HepG2 (cell line): ENCODE measurements at regions not wholly inside any gene's neighbourhood (a gene's known extent, or its start where the extent isn't known, plus 50 kb on each side); places are given as distances from the start of the nearest gene placed in this dataset.

ENCODE experiments used
- ATAC-seq: fragments of 200-7000 bp; cut with Tn5 transposase; 3 replicates; pipeline ENCODE4 v1.9.1; 2020; ENCODE audit warnings: mild to moderate bottlenecking, moderate library complexity
- BruUV-seq: library from RNA; stranded (reverse); fragments of 400-500 nt; replicated peaks from 2 replicates; lab custom pipeline; 2021; lab: Mats Ljungman, UMichigan
- CTCF ChIA-PET: fragments of 300-600 bp; formaldehyde crosslinking; extraction: SDS; loops from one replicate; lab custom pipeline; 2021; ENCODE audit warnings: low total read pairs, inconsistent platforms, low intra/inter-chr PET ratio; lab: Yijun Ruan, JAX
- POLR2A ChIA-PET: fragments of 350-600 bp; sonication (Branson Sonifier 250); formaldehyde crosslinking; loops from one replicate; lab custom pipeline; 2020; ENCODE audit warnings: antibody characterized with exemption, inconsistent platforms; lab: Yijun Ruan, JAX
- DNase-seq: peaks from one replicate; pipeline ENCODE4 v3.0.0-alpha.2; 2015; ENCODE audit warnings: low spot score
- FAIRE-seq: peaks from 3 replicates; lab custom pipeline; 2011; peaks lifted over from hg19 to GRCh38; lab: Jason Lieb, UNC
- H2AFZ ChIP-seq: one replicate; pipeline ENCODE4 v1.6.1; 2011; ENCODE audit warnings: low read length, inconsistent platforms
- H3K27ac ChIP-seq: fragments of 300-600 bp; 3 replicates; pipeline ENCODE4 v1.8.0; 2011; ENCODE audit warnings: mixed run types, mild to moderate bottlenecking, mixed read lengths, low read length, inconsistent platforms; ENCODE audit not compliant: insufficient read depth; ENCODE audit errors: extremely low read length
- H3K27me3 ChIP-seq, 2 experiments: fragments of 200-600 bp in 1 of 2; 2 replicates in 1 of 2; 3 replicates in 1 of 2; pipeline versions ENCODE4 v1.6.0 to v1.8.0; 2011; ENCODE audit warnings: low read length in 2 of 2, mild to moderate bottlenecking in 2 of 2, moderate library complexity in 2 of 2, inconsistent platforms in 1 of 2; ENCODE audit not compliant: insufficient read depth in 2 of 2, control insufficient read depth in 1 of 2
- H3K36me3 ChIP-seq, 2 experiments: fragments of 200-600 bp in 1 of 2; replicated peaks in 1 of 2; 2 replicates in 1 of 2; 3 replicates in 1 of 2; pipeline versions ENCODE4 v1.5.1 to v1.8.0; 2011; ENCODE audit warnings: low read length in 2 of 2, inconsistent platforms in 1 of 2; ENCODE audit not compliant: insufficient read depth in 2 of 2, control insufficient read depth in 1 of 2
- H3K4me1 ChIP-seq: 2 replicates; pipeline ENCODE4 v1.5.1; 2012; ENCODE audit warnings: low read length, inconsistent platforms; ENCODE audit not compliant: insufficient read depth
- H3K4me2 ChIP-seq: 2 replicates; pipeline ENCODE4 v1.6.0; 2011; ENCODE audit warnings: low read depth, low read length, inconsistent platforms
- H3K4me3 ChIP-seq, 3 experiments: fragments of 200-600 bp in 1 of 3; sonication (generic), shearing (Covaris generic) in 1 of 3; replicated peaks in 1 of 3; 2 replicates each; pipeline ENCODE4 v1.5.1; 2011 to 2016; ENCODE audit warnings: low read length in 3 of 3, inconsistent platforms in 2 of 3, low read depth in 2 of 3, mild to moderate bottlenecking in 2 of 3, control low read depth in 1 of 3, mixed read lengths in 1 of 3; ENCODE audit not compliant: insufficient read depth in 1 of 3
- H3K79me2 ChIP-seq: one replicate; pipeline ENCODE4 v1.6.1; 2011; ENCODE audit warnings: low read length, inconsistent platforms; ENCODE audit not compliant: insufficient read depth
- H3K9ac ChIP-seq: 2 replicates; pipeline ENCODE4 v1.6.0; 2011; ENCODE audit warnings: mild to moderate bottlenecking, low read depth, low read length, inconsistent platforms; ENCODE audit not compliant: insufficient read depth
- H3K9me3 ChIP-seq: 2 replicates; pipeline ENCODE4 v1.5.1; 2012; ENCODE audit warnings: mild to moderate bottlenecking, low read length
- H4K20me1 ChIP-seq: 2 replicates; pipeline ENCODE4 v1.6.0; 2011; ENCODE audit warnings: inconsistent platforms, mild to moderate bottlenecking, low read length, moderate library complexity; ENCODE audit not compliant: insufficient read depth
- GPN1 ChIP-seq: sonication (generic); formaldehyde crosslinking; IDR thresholded peaks from 2 replicates; pipeline ENCODE4 v1.5.1; 2020; ENCODE audit warnings: missing genetic modification reagents, borderline replicate concordance
- IKZF1 ChIP-seq: fragments of 450-650 bp; IDR thresholded peaks from 2 replicates; pipeline ENCODE4 v1.7.1; 2016
- ISX ChIP-seq: sonication (generic); formaldehyde crosslinking; conservative IDR thresholded peaks from 2 replicates; pipeline ENCODE4 v1.5.0; 2020; ENCODE audit warnings: missing genetic modification reagents
- KMT2A ChIP-seq: sonication (generic); formaldehyde crosslinking; IDR thresholded peaks from 2 replicates; pipeline ENCODE4 v1.4.0; 2020; ENCODE audit warnings: missing genetic modification reagents
- MIXL1 ChIP-seq: IDR thresholded peaks from 2 replicates; pipeline ENCODE4 v1.6.1; 2016
- SATB2 ChIP-seq: sonication (generic); formaldehyde crosslinking; IDR thresholded peaks from 2 replicates; pipeline ENCODE4 v1.5.0; 2020; ENCODE audit warnings: missing genetic modification reagents
- SP1 ChIP-seq, 2 experiments: fragments of 450-650 bp in 1 of 2; sonication (generic) in 1 of 2; formaldehyde crosslinking in 1 of 2; IDR thresholded peaks; 2 replicates each; pipeline versions ENCODE4 v1.4.0 to v1.6.1; 2016 to 2020; ENCODE audit warnings: missing genetic modification reagents in 1 of 2
- TCF7 ChIP-seq: sonication (generic); IDR thresholded peaks from 2 replicates; pipeline ENCODE4 v1.6.1; 2016; ENCODE audit warnings: antibody characterized with exemption, low read depth
- TSC22D2 ChIP-seq: sonication (generic); formaldehyde crosslinking; IDR thresholded peaks from 2 replicates; pipeline ENCODE4 v1.5.1; 2020; ENCODE audit warnings: missing genetic modification reagents, mild to moderate bottlenecking, borderline replicate concordance
- ZNF224 ChIP-seq: sonication (generic); formaldehyde crosslinking; IDR thresholded peaks from 2 replicates; pipeline ENCODE4 v1.5.0; 2020; ENCODE audit warnings: mild to moderate bottlenecking, missing genetic modification reagents
- ZNF232 ChIP-seq: sonication (generic); formaldehyde crosslinking; IDR thresholded peaks from 2 replicates; pipeline ENCODE4 v1.4.0; 2020; ENCODE audit warnings: missing genetic modification reagents, borderline replicate concordance
- ZNF235 ChIP-seq: sonication (generic); formaldehyde crosslinking; IDR thresholded peaks from 2 replicates; pipeline ENCODE4 v1.8.1; 2023; ENCODE audit warnings: mild to moderate bottlenecking, missing genetic modification reagents, borderline replicate concordance
- ZNF446 ChIP-seq: sonication (generic); formaldehyde crosslinking; IDR thresholded peaks from 2 replicates; pipeline ENCODE4 v1.5.0; 2020; ENCODE audit warnings: mild to moderate bottlenecking, missing genetic modification reagents
- ZNF468 ChIP-seq: sonication (generic); formaldehyde crosslinking; IDR thresholded peaks from 2 replicates; pipeline ENCODE4 v1.8.0; 2022; ENCODE audit warnings: mild to moderate bottlenecking, moderate library complexity, missing genetic modification reagents
- ZSCAN31 ChIP-seq: sonication (generic); formaldehyde crosslinking; IDR thresholded peaks from 2 replicates; pipeline ENCODE4 v1.5.0; 2020; ENCODE audit warnings: low read depth, mild to moderate bottlenecking, missing genetic modification reagents
- in situ Hi-C: cut with HindIII; loops from 2 replicates; pipeline ENCODE4 v1.10.0; 2017; ENCODE audit warnings: low pct_unique_long_range_greater_than_20kb; ENCODE audit not compliant: extremely low pct_ligation_motif_present
- intact Hi-C: fragments of 100-400 bp; cut with micrococcal nuclease; formaldehyde crosslinking; loops from one replicate; pipeline ENCODE4 v1.10.0; 2022; ENCODE audit not compliant: unreplicated experiment
- TF ChIP-seq, protein P1 (sequence below): IDR thresholded peaks from 2 replicates; pipeline ENCODE4 v1.6.1; 2016; ENCODE audit warnings: missing compliant biosample characterization, missing genetic modification reagents, borderline replicate concordance
- TF ChIP-seq, protein P2 (sequence below): IDR thresholded peaks from 2 replicates; pipeline ENCODE4 v1.6.1; 2012; ENCODE audit warnings: inconsistent platforms
- TF ChIP-seq, protein P3 (sequence below): sonication (generic); formaldehyde crosslinking; IDR thresholded peaks from 2 replicates; pipeline ENCODE4 v1.4.0; 2020; ENCODE audit warnings: missing genetic modification reagents
- TF ChIP-seq, protein P4 (sequence below): sonication (generic); formaldehyde crosslinking; IDR thresholded peaks from 2 replicates; pipeline ENCODE4 v1.9.0; 2021; ENCODE audit warnings: missing genetic modification reagents, borderline replicate concordance
- TF ChIP-seq, protein P5 (sequence below): sonication (generic); formaldehyde crosslinking; IDR thresholded peaks from 2 replicates; pipeline ENCODE4 v1.4.0; 2020; ENCODE audit warnings: mild to moderate bottlenecking, missing genetic modification reagents

DNA sequence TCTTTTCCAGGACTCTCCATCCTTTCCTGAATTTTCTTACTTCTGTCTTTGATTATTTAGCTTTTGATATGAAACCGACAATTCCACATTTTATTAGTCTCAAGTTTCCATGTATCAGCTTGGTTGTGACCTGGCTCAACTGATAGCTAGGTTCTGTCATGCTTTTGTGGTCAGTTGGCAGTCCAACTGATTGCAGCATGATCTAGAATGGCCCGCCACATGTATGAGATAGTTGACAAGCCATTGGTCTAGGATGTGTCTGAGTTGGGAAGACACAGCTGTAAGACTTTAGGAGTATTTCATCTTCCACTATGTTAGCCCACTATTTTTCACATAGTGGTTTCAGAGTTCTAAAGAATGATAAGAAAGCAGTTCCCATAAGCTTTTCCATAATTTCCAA lies 117.5 kb upstream of the GRID2 start (continued):
- TF ChIP-seq, protein P1, sequence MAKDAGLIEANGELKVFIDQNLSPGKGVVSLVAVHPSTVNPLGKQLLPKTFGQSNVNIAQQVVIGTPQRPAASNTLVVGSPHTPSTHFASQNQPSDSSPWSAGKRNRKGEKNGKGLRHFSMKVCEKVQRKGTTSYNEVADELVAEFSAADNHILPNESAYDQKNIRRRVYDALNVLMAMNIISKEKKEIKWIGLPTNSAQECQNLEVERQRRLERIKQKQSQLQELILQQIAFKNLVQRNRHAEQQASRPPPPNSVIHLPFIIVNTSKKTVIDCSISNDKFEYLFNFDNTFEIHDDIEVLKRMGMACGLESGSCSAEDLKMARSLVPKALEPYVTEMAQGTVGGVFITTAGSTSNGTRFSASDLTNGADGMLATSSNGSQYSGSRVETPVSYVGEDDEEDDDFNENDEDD (CRISPR knock-in tag): no peak
- no peak for TF ChIP-seq KMT2A (CRISPR knock-in tag)
- no peak for TF ChIP-seq ZSCAN31 (CRISPR knock-in tag)

DNA sequence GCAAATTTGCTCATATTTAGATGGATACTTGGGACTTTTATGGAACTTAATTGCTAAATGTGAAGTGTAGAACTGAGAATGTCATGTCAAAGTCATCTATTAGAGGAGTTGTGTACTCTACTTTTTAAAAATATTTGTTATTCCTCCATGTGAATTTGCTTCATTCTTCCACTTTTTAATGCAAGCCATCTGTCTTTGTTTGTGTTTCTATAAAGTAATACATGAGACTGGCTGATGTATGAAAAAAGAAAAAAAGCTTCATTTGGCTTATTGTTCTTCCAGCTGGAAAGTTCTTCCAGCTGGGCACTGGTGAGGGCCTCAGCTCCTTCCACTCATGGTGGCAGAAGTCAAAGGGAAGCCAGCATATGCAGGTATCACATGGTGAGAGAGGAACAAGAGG lies 114.6 kb upstream of the GRID2 start:
- H3K27me3 ChIP-seq: no peaks in the 10 kb centered on the region
- no peak for DNase-seq
- in situ Hi-C loops: no loop called here
- ATAC-seq: no peak
- no peaks in the 10 kb centered on the region for H3K79me2 ChIP-seq
- no peak overlapping the region for H3K9ac ChIP-seq
- no TSS peak for BruUV-seq
- no peak for TF ChIP-seq SATB2
- TF ChIP-seq ZNF224 (CRISPR knock-in tag): no peak
- TF ChIP-seq, protein P2, sequence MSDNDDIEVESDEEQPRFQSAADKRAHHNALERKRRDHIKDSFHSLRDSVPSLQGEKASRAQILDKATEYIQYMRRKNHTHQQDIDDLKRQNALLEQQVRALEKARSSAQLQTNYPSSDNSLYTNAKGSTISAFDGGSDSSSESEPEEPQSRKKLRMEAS: no peak
- TF ChIP-seq TCF7: no peak
- no peak for TF ChIP-seq ZNF468 (CRISPR knock-in tag)
- no peak for TF ChIP-seq TSC22D2 (CRISPR knock-in tag)
- TF ChIP-seq, protein P3, sequence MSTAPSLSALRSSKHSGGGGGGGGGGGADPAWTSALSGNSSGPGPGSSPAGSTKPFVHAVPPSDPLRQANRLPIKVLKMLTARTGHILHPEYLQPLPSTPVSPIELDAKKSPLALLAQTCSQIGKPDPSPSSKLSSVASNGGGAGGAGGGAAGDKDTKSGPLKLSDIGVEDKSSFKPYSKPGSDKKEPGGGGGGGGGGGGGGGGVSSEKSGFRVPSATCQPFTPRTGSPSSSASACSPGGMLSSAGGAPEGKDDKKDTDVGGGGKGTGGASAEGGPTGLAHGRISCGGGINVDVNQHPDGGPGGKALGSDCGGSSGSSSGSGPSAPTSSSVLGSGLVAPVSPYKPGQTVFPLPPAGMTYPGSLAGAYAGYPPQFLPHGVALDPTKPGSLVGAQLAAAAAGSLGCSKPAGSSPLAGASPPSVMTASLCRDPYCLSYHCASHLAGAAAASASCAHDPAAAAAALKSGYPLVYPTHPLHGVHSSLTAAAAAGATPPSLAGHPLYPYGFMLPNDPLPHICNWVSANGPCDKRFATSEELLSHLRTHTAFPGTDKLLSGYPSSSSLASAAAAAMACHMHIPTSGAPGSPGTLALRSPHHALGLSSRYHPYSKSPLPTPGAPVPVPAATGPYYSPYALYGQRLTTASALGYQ (CRISPR knock-in tag): no peak
- TF ChIP-seq, protein P4, sequence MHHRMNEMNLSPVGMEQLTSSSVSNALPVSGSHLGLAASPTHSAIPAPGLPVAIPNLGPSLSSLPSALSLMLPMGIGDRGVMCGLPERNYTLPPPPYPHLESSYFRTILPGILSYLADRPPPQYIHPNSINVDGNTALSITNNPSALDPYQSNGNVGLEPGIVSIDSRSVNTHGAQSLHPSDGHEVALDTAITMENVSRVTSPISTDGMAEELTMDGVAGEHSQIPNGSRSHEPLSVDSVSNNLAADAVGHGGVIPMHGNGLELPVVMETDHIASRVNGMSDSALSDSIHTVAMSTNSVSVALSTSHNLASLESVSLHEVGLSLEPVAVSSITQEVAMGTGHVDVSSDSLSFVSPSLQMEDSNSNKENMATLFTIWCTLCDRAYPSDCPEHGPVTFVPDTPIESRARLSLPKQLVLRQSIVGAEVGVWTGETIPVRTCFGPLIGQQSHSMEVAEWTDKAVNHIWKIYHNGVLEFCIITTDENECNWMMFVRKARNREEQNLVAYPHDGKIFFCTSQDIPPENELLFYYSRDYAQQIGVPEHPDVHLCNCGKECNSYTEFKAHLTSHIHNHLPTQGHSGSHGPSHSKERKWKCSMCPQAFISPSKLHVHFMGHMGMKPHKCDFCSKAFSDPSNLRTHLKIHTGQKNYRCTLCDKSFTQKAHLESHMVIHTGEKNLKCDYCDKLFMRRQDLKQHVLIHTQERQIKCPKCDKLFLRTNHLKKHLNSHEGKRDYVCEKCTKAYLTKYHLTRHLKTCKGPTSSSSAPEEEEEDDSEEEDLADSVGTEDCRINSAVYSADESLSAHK: no peak
- TF ChIP-seq, protein P5, sequence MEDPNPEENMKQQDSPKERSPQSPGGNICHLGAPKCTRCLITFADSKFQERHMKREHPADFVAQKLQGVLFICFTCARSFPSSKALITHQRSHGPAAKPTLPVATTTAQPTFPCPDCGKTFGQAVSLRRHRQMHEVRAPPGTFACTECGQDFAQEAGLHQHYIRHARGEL (CRISPR knock-in tag): no peak
- no peak for TF ChIP-seq ZNF446 (CRISPR knock-in tag)
- no peak for TF ChIP-seq ZNF232 (CRISPR knock-in tag)
- TF ChIP-seq IKZF1: no peak
- no peak for TF ChIP-seq ZNF235 (CRISPR knock-in tag)
- TF ChIP-seq SP1 (IDR thresholded peaks at IDR 0.05): no peak
- TF ChIP-seq SP1 (CRISPR knock-in tag; IDR thresholded peaks at IDR 0.05): no peak
- no peak for TF ChIP-seq GPN1 (CRISPR knock-in tag)
- no peak for TF ChIP-seq ISX (CRISPR knock-in tag)
- no peak for TF ChIP-seq MIXL1 (CRISPR knock-in tag)
- no peaks in the 10 kb centered on the region for H3K9me3 ChIP-seq
- CTCF ChIA-PET: no interaction called here
- POLR2A ChIA-PET: no interaction called here
- H3K36me3 ChIP-seq: no peaks in the 10 kb centered on the region
- intact Hi-C loops: no loop called here
- no peak overlapping the region for H3K4me2 ChIP-seq
- no peaks in the 10 kb centered on the region for H3K4me1 ChIP-seq
- H2AFZ ChIP-seq: no peak overlapping the region
- H3K27ac ChIP-seq: no peak overlapping the region
- H4K20me1 ChIP-seq: no peaks in the 10 kb centered on the region
- no peak overlapping the region for H3K4me3 ChIP-seq
- FAIRE-seq: no peak
